Upper lobe of right lung (tissue), 1 donor: ENCODE measurements at regions not wholly inside any gene's neighbourhood (a gene's known extent, or its start where the extent isn't known, plus 50 kb on each side); places are given as distances from the start of the nearest gene placed in this dataset.

Experiments used
- ATAC-seq: fragments of 200-7000 bp; cut with Tn5 transposase; one replicate; pipeline ENCODE4 v1.9.1; 2020; ENCODE audit warnings: mild to moderate bottlenecking, moderate library complexity
- DNase-seq: peaks from one replicate; pipeline ENCODE4 v3.0.0-alpha.2; 2020
- H3K27ac ChIP-seq: fragments of 200-600 bp; one replicate; pipeline ENCODE4 v1.8.0; 2022
- H3K27me3 ChIP-seq: fragments of 200-600 bp; one replicate; pipeline ENCODE4 v1.8.0; 2022; ENCODE audit warnings: mild to moderate bottlenecking
- H3K36me3 ChIP-seq: fragments of 200-600 bp; one replicate; pipeline ENCODE4 v1.8.0; 2022
- H3K4me1 ChIP-seq: fragments of 200-600 bp; one replicate; pipeline ENCODE4 v1.8.0; 2022
- H3K4me3 ChIP-seq: fragments of 200-600 bp; one replicate; pipeline ENCODE4 v1.8.0; 2022; ENCODE audit warnings: mild to moderate bottlenecking
- H3K9me3 ChIP-seq: fragments of 200-600 bp; one replicate; pipeline ENCODE4 v1.8.0; 2022
- CTCF ChIP-seq: fragments of 200-600 bp; IDR thresholded peaks from one replicate; pipeline ENCODE4 v1.8.0; 2022; ENCODE audit warnings: antibody characterized with exemption
- intact Hi-C: fragments of 100-400 bp; cut with DNase I; formaldehyde crosslinking; loops from one replicate; pipeline ENCODE4 v1.11.0; 2022
- donor health status: DM: no; HTN: yes; CAD: no; lungs with severe emphysema.

GRCh38 chr11:13101644-13102512 lies 92.8 kb downstream of the RASSF10 start:
- Histone ChIP-seq H3K36me3 (no peaks in the 10 kb centered on the region), H3K4me1 (peaks cover 8% of the 10 kb centered on the region), H3K9me3 (no peaks in the 10 kb centered on the region), H3K4me3 (no peak overlapping the region), H3K27me3 (no peaks in the 10 kb centered on the region), H3K27ac (no peak overlapping the region)
- DNase-seq, result no peak
- no peak for TF ChIP-seq CTCF
- ATAC-seq, result no peak
- intact Hi-C loops, result no loop called here

DNA sequence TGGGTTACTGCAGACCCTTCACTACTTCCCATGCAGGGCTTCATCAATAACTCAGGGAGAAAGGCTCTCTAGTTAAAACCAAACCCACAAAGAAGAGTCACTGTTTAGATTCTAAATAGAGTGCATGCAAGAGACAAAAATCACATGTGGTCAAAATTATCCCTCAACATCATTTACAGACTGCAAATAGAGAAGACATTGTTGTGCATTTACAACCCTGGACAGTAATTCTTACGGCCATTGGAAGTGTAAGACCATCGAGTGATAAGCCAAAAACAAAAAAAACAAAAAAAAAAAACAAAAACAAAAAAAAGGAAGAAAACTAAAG lies 93.4 kb downstream of the RASSF10 start:
- Histone ChIP-seq H3K4me1 (peaks cover 8% of the 10 kb centered on the region), H3K4me3 (no peak overlapping the region), H3K36me3 (no peaks in the 10 kb centered on the region), H3K27ac (no peak overlapping the region), H3K27me3 (no peaks in the 10 kb centered on the region), H3K9me3 (no peaks in the 10 kb centered on the region)
- TF ChIP-seq CTCF, result no peak
- no peak for DNase-seq
- no peak for ATAC-seq
- intact Hi-C loops, result no loop called here

- ATAC-seq (no peak), DNase-seq (no peak)
- TF ChIP-seq CTCF, result no peak
- Histone ChIP-seq H3K4me1 (peaks cover 8% of the 10 kb centered on the region), H3K27me3 (no peaks in the 10 kb centered on the region), H3K9me3 (no peaks in the 10 kb centered on the region), H3K4me3 (no peak overlapping the region), H3K36me3 (no peaks in the 10 kb centered on the region), H3K27ac (no peak overlapping the region)
- intact Hi-C loops, result no loop called here
Observed at GRCh38 chr11:13102865-13103539, 93.9 kb downstream of the RASSF10 start.

DNA sequence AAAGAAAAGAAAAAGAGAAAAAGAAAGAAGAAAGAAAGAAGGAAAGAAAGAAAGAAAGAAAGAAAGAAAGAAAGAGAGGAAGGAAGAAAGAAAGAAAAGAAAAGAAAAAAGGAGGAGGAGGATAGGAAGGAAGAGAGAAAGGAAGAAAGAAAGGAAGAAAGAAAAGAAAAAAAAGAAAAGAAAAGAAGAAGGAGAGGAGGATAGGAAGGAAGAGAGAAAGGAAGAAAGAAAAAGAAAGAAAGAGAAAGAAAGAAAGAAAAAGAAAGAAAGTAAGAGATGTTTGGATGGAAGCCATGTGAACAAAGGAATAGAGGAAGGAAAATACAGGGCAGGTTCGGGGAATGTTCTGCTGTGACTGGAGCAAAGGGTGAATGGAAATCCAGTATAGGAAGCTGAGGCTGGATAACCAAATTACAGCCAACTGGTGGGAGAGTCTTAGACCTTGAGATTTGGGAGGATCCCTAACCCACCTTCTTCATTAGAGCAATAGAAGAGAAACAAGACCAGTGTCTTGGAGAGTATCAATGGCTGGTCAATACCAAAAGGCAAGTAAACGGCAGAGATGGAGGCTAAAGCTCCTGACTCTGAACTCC lies 94.9 kb downstream of the RASSF10 start:
- ATAC-seq (no peak), DNase-seq (no peak)
- TF ChIP-seq CTCF, result no peak
- Histone ChIP-seq H3K9me3 (no peaks in the 10 kb centered on the region), H3K27me3 (no peaks in the 10 kb centered on the region), H3K27ac (no peak overlapping the region), H3K36me3 (no peaks in the 10 kb centered on the region), H3K4me3 (no peak overlapping the region), H3K4me1 (peaks cover 8% of the 10 kb centered on the region)
- intact Hi-C loops, result no loop called here

- no peak for TF ChIP-seq CTCF
- H3K9me3 ChIP-seq, result no peaks in the 10 kb centered on the region
- no peak overlapping the region for H3K27ac ChIP-seq
- H3K4me1 ChIP-seq, result peaks cover 8% of the 10 kb centered on the region
- intact Hi-C loops, result no loop called here
- ATAC-seq, result peak; percentile 39
- DNase-seq, result no peak
- no peaks in the 10 kb centered on the region for H3K36me3 ChIP-seq
- no peak overlapping the region for H3K4me3 ChIP-seq
- H3K27me3 ChIP-seq, result no peaks in the 10 kb centered on the region
Observed at GRCh38 chr11:13104619-13105236, 95.6 kb downstream of the RASSF10 start.
